ENCODE measurements at regions not wholly inside any gene's neighbourhood (a gene's known extent, or its start where the extent isn't known, plus 50 kb on each side); places are given as distances from the start of the nearest gene placed in this dataset.

- TF ChIP-seq POLR2AphosphoS5 (IDR thresholded peaks at IDR 0.05) (no peak), POLR2A (IDR thresholded peaks at IDR 0.05) (no peak)
- TF ChIP-seq, protein P1, sequence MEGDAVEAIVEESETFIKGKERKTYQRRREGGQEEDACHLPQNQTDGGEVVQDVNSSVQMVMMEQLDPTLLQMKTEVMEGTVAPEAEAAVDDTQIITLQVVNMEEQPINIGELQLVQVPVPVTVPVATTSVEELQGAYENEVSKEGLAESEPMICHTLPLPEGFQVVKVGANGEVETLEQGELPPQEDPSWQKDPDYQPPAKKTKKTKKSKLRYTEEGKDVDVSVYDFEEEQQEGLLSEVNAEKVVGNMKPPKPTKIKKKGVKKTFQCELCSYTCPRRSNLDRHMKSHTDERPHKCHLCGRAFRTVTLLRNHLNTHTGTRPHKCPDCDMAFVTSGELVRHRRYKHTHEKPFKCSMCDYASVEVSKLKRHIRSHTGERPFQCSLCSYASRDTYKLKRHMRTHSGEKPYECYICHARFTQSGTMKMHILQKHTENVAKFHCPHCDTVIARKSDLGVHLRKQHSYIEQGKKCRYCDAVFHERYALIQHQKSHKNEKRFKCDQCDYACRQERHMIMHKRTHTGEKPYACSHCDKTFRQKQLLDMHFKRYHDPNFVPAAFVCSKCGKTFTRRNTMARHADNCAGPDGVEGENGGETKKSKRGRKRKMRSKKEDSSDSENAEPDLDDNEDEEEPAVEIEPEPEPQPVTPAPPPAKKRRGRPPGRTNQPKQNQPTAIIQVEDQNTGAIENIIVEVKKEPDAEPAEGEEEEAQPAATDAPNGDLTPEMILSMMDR (IDR thresholded peaks at IDR 0.05) = no peak
- intact Hi-C loops (cut with DNase I; ENCODE audit: low total_unique reads) = no loop called here
Measured at GRCh38 chr9:26605367-26605766, 287.2 kb downstream of the CAAP1 start.

GRCh38 chr9:26604076-26604662 lies 288.4 kb downstream of the CAAP1 start:
- Histone ChIP-seq H3K36me3 (no peaks in the 10 kb centered on the region), H3K9me3 (no peaks in the 10 kb centered on the region), H3K4me1 (no peaks in the 10 kb centered on the region), H3K27ac (no peak overlapping the region), H3K27me3 (no peaks in the 10 kb centered on the region), H3K4me3 (no peak overlapping the region)
- intact Hi-C loops (cut with DNase I; ENCODE audit: low total_unique reads) = no loop called here
- TF ChIP-seq POLR2A (IDR thresholded peaks at IDR 0.05) (no peak), POLR2AphosphoS5 (IDR thresholded peaks at IDR 0.05) (no peak)
- TF ChIP-seq, protein P1 (IDR thresholded peaks at IDR 0.05) = no peak
- no peak for DNase-seq (ENCODE audit: low spot score in 2 of 2)

More at GRCh38 chr9:26605367-26605766, 287.2 kb downstream of the CAAP1 start:
- no peaks in the 10 kb centered on the region for H3K36me3 ChIP-seq
- H3K4me3 ChIP-seq = no peak overlapping the region
- no peaks in the 10 kb centered on the region for H3K27me3 ChIP-seq
- no peaks in the 10 kb centered on the region for H3K9me3 ChIP-seq
- no peak overlapping the region for H3K27ac ChIP-seq
- no peaks in the 10 kb centered on the region for H3K4me1 ChIP-seq
- no peak for DNase-seq (ENCODE audit: low spot score in 2 of 2)

DNA sequence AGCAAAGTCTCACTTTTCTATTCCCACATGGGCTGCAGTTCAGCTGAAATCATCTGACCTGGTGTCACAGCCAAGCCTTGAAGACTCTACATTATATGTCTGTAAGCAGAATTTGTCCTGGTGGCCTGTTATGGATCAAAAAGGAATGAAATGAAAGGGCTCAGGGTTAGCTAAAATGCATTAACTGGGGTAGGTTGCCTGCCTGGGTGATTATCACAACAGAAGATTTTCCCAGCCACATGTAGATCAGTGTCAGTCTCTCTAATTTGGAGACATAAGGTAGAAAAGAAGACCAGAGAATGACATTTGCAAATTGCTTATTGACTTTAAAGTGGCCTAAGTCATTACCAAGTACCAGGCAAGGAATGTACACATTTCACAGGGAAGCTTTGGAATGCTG lies 289.0 kb downstream of the CAAP1 start:
- no peaks in the 10 kb centered on the region for H3K4me1 ChIP-seq
- TF ChIP-seq, protein P1 (IDR thresholded peaks at IDR 0.05) = no peak
- no peak for TF ChIP-seq POLR2AphosphoS5 (IDR thresholded peaks at IDR 0.05)
- TF ChIP-seq POLR2A (IDR thresholded peaks at IDR 0.05) = no peak
- intact Hi-C loops (cut with DNase I; ENCODE audit: low total_unique reads) = no loop called here
- H3K9me3 ChIP-seq = no peaks in the 10 kb centered on the region
- no peaks in the 10 kb centered on the region for H3K27me3 ChIP-seq
- H3K27ac ChIP-seq = no peak overlapping the region
- H3K36me3 ChIP-seq = no peaks in the 10 kb centered on the region
- H3K4me3 ChIP-seq = no peak overlapping the region
- DNase-seq (ENCODE audit: low spot score in 2 of 2) = no peak

DNA sequence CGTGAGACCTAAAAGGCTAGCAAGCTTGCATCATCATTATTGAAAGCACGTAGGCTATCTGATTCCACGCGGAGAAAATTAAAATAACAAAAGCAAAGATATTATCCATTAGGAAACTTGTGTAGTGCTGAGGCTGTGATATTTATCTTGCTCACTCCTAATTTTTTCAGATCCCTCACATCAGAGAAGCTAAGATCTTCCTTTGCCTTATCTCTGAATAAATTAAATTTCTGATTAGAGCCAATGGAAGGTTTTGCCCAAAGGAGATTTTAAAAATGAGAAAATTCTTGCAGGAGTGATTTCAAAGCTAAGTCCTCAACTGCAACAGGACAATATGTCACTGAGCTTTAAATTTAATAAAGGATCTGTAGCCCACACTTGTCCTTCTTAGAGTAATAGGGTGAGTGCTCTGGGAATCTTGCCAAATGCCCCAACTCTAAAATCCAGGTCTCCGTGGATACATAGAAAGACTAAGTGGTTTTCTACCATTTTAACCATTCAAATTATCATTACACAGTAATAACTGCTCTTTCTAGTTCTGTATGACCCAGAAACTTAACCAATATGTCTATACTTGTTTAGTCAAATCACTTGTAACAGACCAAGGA lies 295.0 kb downstream of the CAAP1 start:
- DNase-seq (ENCODE audit: low spot score in 2 of 2) = no peak
- no peak overlapping the region for H3K27ac ChIP-seq
- no peak for TF ChIP-seq POLR2AphosphoS5 (IDR thresholded peaks at IDR 0.05)
- TF ChIP-seq, protein P1 (IDR thresholded peaks at IDR 0.05) = no peak
- TF ChIP-seq POLR2A (IDR thresholded peaks at IDR 0.05) = no peak
- H3K4me1 ChIP-seq = no peaks in the 10 kb centered on the region
- intact Hi-C loops (cut with DNase I; ENCODE audit: low total_unique reads) = no loop called here
- H3K36me3 ChIP-seq = no peaks in the 10 kb centered on the region
- no peak overlapping the region for H3K4me3 ChIP-seq
- peaks cover 0 to 4% of the 10 kb centered on the region in 2 donors for H3K9me3 ChIP-seq
- no peaks in the 10 kb centered on the region for H3K27me3 ChIP-seq

DNA sequence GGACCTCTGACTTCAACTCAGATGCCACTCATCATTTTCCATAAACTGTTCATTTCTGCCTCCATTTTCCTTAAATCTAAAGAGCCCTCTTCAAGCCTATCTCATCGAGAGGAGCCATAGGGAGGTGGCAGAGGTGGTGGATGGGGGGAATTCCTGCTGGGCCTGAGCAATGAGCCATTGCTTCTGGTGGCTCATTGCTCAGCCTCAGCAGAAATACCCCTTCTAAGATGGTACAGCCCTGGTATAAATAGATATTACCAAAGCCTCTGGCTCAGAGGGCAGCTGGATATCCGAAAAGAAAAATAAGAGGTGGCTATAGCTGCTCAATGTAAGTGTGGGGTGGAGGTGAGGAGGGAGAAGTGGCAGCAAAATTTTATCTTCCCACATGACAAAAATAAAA lies 313.5 kb downstream of the CAAP1 start:
- no peaks in the 10 kb centered on the region for H3K36me3 ChIP-seq
- TF ChIP-seq POLR2AphosphoS5 (IDR thresholded peaks at IDR 0.05) (no peak), POLR2A (IDR thresholded peaks at IDR 0.05) (no peak)
- TF ChIP-seq, protein P1 (IDR thresholded peaks at IDR 0.05) = no peak
- intact Hi-C loops (cut with DNase I; ENCODE audit: low total_unique reads) = no loop called here
- H3K4me3 ChIP-seq = no peak overlapping the region
- H3K27me3 ChIP-seq = no peaks in the 10 kb centered on the region
- no peaks in the 10 kb centered on the region for H3K4me1 ChIP-seq
- H3K27ac ChIP-seq = no peak overlapping the region
- no peaks in the 10 kb centered on the region for H3K9me3 ChIP-seq
- no peak for DNase-seq (ENCODE audit: low spot score in 2 of 2)

Measured in breast epithelium (tissue), 4 donors.